Neutrophil (primary cell): ENCODE measurements at regions not wholly inside any gene's neighbourhood (a gene's known extent, or its start where the extent isn't known, plus 50 kb on each side); places are given as distances from the start of the nearest gene placed in this dataset.

Experiments used
- H3K27ac ChIP-seq: fragments of 200-600 bp; sonication (generic); 2 replicates; pipeline ENCODE4 v1.5.1; 2016; ENCODE audit warnings: mild to moderate bottlenecking, moderate library complexity
- H3K27me3 ChIP-seq: fragments of 200-600 bp; sonication (generic); 2 replicates; pipeline ENCODE4 v1.6.0; 2016; ENCODE audit warnings: mild to moderate bottlenecking
- H3K36me3 ChIP-seq: fragments of 200-600 bp; sonication (generic); 2 replicates; pipeline ENCODE4 v1.5.1; 2017
- H3K4me1 ChIP-seq, 2 experiments: fragments of 200-600 bp in 1 of 2; sonication (generic) in 1 of 2; 1 replicate in 1 of 2; 2 replicates in 1 of 2; pipeline versions ENCODE4 v1.5.1 to v1.6.1; 2013 to 2016; ENCODE audit warnings: low read depth in 1 of 2, low read length in 1 of 2, mild to moderate bottlenecking in 1 of 2, moderate library complexity in 1 of 2; ENCODE audit not compliant: control insufficient read depth in 1 of 2, insufficient read depth in 1 of 2
- H3K4me3 ChIP-seq, 2 experiments: fragments of 200-600 bp in 1 of 2; sonication (generic) in 1 of 2; 1 replicate in 1 of 2; 2 replicates in 1 of 2; pipeline ENCODE4 v1.5.1; 2013 to 2016; ENCODE audit warnings: low read depth in 1 of 2, low read length in 1 of 2, mild to moderate bottlenecking in 1 of 2, moderate library complexity in 1 of 2
- H3K9me3 ChIP-seq: fragments of 200-600 bp; sonication (generic); 2 replicates; pipeline ENCODE4 v1.5.1; 2016
- TF ChIP-seq, protein P1 (sequence below): fragments of 200-600 bp; sonication (generic); IDR thresholded peaks from 2 replicates; pipeline ENCODE4 v1.5.1; 2016; ENCODE audit warnings: antibody characterized with exemption

DNA sequence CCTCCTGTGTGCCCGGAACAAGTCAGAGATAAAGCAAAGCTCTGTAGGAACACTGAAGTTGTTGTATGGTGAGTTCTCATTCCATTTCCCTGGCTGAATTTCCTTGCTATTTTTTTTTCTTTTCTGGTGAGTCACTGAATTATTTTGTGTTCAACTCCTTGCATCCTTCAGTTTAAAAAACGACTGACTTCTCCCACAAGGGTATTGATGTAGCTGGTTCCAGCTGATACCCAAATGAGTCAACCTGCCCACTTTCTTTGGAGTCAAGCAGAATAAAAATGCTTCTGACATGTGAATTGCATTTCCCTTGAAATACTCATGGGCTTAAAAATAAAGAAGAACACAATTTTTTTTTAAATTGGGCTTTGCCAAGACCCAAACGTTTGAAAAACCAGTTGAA is 85.5 kb downstream of the SHOX start:
- Histone ChIP-seq H3K27me3 (no peaks in the 10 kb centered on the region), H3K36me3 (no peaks in the 10 kb centered on the region), H3K27ac (no peak overlapping the region), H3K4me1 (no peaks in the 10 kb centered on the region), H3K4me3 (no peak overlapping the region), H3K9me3 (no peaks in the 10 kb centered on the region)
- TF ChIP-seq, protein P1, sequence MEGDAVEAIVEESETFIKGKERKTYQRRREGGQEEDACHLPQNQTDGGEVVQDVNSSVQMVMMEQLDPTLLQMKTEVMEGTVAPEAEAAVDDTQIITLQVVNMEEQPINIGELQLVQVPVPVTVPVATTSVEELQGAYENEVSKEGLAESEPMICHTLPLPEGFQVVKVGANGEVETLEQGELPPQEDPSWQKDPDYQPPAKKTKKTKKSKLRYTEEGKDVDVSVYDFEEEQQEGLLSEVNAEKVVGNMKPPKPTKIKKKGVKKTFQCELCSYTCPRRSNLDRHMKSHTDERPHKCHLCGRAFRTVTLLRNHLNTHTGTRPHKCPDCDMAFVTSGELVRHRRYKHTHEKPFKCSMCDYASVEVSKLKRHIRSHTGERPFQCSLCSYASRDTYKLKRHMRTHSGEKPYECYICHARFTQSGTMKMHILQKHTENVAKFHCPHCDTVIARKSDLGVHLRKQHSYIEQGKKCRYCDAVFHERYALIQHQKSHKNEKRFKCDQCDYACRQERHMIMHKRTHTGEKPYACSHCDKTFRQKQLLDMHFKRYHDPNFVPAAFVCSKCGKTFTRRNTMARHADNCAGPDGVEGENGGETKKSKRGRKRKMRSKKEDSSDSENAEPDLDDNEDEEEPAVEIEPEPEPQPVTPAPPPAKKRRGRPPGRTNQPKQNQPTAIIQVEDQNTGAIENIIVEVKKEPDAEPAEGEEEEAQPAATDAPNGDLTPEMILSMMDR: no peak

DNA sequence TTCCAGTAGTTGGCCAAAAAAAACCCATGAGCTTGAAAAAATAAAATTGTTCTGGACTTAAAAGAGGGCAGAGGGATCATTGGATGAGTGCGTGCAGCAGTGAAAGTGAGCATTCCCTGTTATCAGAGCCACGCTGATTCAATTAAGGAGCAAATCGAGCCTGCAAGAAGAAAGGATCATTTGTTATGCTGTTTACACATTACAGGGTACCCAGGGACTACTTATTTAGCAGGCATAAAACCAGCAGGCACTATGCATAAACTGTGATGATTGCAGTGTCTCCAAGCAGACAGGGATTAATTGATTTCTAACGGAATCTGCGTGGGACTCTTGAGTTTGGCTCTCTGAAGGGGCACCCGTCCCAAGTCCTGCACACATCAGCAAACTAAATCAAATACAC is 83.5 kb downstream of the SHOX start:
- TF ChIP-seq, protein P1: no peak
- no peaks in the 10 kb centered on the region for H3K27me3 ChIP-seq
- H3K4me1 ChIP-seq: no peaks in the 10 kb centered on the region
- H3K9me3 ChIP-seq: no peaks in the 10 kb centered on the region
- no peak overlapping the region for H3K4me3 ChIP-seq
- H3K36me3 ChIP-seq: no peaks in the 10 kb centered on the region
- no peak overlapping the region for H3K27ac ChIP-seq
